SIG-M5 treated with dmso at 0.1 percent for 504 hours (cell line): ENCODE measurements at regions not wholly inside any gene's neighbourhood (a gene's known extent, or its start where the extent isn't known, plus 50 kb on each side); places are given as distances from the start of the nearest gene placed in this dataset.

Source experiments
- DNase-seq: peaks from one replicate; lab custom pipeline; 2025; ENCODE audit not compliant: unreplicated experiment; lab: John Stamatoyannopoulos, UW

DNA sequence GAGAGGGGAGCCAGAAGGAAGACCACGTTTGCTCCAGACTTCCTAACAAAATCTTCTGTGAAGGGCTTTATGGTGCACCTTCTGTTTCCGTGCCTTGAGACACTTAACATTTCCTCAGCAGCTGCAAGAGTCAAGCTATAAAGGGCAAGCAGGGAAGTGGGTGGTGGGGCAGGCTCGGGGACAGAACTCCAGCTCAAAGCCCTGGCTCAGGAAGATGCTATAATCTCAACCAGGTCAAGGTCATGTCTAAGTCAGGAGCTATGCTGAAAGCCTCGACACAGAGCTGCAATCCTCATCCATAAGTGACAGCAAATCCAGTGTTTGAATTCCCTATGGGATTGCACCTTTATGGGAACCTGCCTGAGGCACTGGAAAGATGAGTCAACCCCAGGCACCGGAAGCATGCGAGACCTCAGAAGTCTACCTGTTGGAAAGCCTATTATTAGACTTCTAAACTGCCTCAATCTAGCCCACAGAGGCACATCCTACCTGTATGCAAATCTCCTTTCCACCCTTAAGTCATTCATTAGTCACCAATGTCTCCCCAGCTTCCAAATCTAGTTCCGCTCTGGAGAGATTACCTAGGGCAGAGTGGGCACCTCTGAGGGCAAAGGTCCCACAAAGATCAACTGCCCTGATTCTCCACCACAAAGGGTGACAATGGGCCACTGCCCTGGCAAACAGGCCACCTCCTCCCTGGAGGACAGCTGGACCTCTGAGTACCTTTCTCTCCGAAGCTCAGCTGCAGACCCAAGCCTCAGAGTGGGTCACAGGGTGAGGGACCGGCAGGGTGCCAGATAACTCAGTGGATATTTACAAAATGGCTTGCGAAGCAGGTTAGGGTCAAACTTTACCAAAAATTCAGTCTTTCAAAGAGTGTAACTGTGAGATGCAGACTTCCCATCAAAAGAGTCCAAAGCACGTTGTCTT lies 287.0 kb downstream of the CDC5L start:
- no peak for DNase-seq

DNA sequence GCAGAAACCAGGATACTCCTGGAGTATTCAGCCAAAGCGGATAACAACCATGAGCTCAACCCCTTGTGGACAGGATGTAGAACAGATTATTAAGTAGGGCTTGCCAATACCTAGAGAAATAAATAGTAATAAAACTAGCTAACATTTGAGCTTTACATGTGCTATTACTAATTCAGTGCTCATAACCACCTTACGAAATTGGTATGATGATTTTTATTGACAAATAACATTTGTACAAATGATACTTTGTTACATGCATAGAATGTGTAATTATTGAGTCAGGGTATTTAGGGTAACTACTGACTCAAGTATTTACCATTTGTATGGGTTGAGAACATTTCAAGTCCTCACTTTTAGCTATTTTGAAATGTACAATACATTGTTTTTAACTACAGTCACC lies 287.9 kb downstream of the CDC5L start:
- DNase-seq, result no peak

- no peak for DNase-seq
Measured at GRCh38 chr6:44676246-44676790, 288.8 kb downstream of the CDC5L start.

- DNase-seq, result no peak
Measured at GRCh38 chr6:44676826-44677433, 289.4 kb downstream of the CDC5L start.

- DNase-seq, result no peak
Measured at GRCh38 chr6:44678252-44678935, 290.9 kb downstream of the CDC5L start.

- DNase-seq, result no peak
Measured at GRCh38 chr6:44679438-44680201, 292.1 kb downstream of the CDC5L start.

DNA sequence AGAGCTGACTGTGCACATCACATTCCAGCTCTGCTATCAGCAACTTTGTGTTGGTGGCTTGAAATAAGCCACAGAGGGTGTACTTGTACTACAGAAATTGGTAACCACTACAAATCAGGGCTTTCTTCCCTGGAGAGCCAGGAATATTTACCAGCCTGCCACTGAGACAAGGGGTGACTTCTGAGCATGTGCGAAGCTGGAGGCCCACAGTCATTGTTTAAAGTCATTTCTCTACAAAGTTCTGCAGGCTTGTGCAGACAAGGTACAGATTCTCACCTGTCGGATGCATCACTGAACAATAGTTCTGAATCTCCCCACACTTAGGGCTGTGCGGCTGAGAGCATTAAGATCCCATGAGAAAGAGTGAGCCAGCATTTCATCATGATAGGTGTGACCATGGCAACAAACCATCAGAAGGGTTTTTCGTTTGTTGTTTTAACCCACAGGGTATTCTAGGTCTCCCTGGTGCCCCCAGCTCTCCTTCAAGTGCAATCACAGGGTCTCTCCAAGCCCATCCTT lies 292.8 kb downstream of the CDC5L start:
- no peak for DNase-seq

DNA sequence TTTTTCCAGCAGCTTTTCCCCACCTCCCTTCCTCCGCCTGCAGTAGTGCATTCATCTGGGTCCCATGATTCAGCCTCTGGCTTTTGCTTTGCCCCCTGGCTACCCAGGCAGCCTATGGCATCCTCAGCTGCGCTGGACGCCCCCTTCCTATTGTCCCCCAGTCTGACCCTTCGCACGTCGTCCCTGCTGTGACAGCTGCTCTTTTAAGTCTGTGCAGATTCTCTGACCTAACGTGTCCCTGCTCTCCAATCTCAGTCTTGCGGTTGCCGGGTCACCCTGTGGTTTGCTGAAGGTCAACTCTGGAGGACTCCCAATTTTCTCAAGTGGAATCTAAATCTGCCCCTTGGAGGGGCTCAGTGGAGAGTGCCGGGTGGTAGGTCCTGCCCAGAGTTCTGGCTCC lies 294.3 kb downstream of the CDC5L start:
- no peak for DNase-seq

- no peak for DNase-seq
Measured at GRCh38 chr6:44682280-44682679, 294.8 kb downstream of the CDC5L start.

GRCh38 chr6:44682987-44683779 lies 295.7 kb downstream of the CDC5L start:
- no peak for DNase-seq

DNA sequence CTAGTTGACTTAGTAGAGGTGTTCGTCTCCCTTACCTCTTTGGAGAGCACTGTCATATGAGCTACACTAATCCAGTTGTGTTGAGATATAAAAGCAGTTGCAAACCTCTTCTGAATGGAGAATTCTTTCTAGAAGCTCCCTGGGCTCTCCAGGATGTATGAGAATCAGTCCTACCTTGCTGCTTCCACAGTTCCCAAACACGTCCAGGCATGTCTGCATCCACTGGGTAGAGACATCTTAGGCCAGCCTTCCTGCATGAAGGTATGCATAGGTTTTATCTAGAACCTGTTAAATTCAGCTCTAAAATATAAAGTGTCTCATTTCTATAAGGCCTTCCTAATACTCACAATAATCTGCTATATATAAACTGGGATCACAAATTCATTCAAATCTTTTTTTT lies 297.7 kb downstream of the CDC5L start:
- no peak for DNase-seq

DNA sequence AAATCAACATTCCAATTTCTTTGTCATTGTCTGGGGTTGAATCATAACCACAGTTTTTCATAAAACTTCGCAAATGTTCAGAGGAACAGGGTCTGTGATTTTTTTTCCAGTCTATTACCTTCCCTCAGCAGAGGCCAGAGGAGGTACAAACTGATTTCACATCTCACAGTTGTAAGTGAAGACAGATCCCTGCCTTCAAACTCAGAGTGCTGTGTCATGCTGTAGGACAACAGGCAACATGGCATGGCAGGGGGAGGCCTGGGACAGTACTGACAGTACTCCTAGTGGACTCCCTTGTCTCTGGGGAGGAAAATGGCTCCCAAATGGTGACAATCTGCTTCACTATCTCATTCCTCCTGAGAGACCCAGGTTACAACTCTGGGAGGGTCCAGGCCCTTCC lies 308.6 kb downstream of the CDC5L start:
- DNase-seq, result no peak

DNA sequence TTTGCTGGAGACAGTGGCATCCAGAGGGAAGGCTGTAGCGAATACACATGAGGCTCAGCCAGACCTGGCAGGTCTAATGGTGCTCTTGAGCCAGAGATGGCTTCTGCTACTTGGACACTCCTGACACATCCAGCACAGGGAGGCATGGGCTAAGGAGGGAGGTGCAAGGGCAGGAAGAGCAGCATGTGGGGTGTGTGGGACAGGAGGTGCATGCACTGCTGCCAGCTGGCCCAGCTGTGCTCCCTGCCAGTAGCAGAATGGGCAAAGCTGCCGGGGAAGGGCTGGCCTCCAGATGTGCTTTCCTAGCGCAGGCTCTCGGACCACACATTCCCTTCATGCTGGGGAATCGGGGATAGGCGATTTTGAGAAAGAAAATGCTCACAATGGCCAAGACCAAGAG lies 309.2 kb downstream of the CDC5L start:
- no peak for DNase-seq

- DNase-seq, result no peak
Measured at GRCh38 chr6:44697327-44697726, 309.8 kb downstream of the CDC5L start.

DNA sequence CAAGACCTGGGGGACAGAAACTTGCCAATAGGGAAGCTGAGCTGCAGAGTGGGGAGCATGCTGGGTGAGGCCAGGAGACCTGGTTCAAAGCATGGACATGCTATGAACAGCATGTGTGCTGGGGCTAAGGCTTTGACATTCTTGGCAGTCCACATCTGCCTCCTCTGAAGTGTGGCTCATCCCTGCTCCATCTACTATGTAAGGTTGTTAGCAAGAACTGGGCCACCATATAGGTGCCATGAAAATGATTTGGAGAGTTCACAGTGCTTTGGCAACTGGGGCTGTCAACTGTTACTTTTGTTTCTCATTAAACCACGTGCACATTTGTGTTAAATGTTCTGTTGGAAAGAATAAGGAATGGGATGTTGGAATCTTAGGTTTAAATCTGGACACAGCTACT lies 311.1 kb downstream of the CDC5L start:
- no peak for DNase-seq

DNA sequence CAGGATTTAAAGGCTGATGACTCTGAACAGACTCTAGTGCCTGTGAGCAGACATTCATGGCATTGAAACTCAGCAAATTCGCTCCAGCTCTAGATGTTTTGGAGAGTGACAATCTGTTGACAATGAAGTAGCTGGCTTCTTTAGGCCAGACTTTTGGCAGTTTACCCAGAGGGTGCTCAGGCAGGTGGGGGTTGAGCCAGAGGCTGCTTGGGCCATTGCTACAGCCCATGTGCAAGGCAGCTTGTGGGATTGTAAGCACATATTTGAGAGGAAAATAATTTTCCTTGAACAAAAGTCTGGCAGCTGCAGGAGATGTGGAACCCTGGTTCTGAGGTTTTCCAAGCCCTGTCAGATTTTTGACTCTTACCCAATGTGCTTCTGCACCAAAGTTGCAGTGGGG lies 311.6 kb downstream of the CDC5L start:
- DNase-seq, result no peak

DNA sequence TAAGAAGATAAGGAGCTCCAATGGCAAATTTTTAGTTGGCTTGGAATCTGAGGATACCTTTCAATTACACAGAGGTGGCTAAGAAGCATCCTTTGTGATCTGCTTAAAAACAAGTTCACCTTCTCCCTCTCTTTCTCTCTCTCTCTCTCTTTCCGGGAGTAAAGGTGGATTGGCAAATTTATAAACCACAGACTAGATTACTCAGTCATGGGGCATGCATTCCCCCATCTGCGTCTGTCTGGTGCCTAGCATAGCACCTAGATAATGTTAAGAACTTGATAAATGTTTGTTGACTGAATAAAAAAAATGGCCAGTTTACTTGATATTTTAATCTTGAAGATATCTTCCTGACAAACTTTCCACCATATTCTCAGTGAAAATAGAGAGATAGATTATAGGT lies 312.3 kb downstream of the CDC5L start:
- no peak for DNase-seq

- no peak for DNase-seq
Measured at GRCh38 chr6:44700422-44700821, 312.9 kb downstream of the CDC5L start.

GRCh38 chr6:44701038-44701636 lies 313.6 kb downstream of the CDC5L start:
- DNase-seq, result no peak
